ENCODE measurements at regions not wholly inside any gene's neighbourhood (a gene's known extent, or its start where the extent isn't known, plus 50 kb on each side); places are given as distances from the start of the nearest gene placed in this dataset.
A peak's percentile ranks its signal among the peaks of the same experiment; 100 is the strongest.

DNA sequence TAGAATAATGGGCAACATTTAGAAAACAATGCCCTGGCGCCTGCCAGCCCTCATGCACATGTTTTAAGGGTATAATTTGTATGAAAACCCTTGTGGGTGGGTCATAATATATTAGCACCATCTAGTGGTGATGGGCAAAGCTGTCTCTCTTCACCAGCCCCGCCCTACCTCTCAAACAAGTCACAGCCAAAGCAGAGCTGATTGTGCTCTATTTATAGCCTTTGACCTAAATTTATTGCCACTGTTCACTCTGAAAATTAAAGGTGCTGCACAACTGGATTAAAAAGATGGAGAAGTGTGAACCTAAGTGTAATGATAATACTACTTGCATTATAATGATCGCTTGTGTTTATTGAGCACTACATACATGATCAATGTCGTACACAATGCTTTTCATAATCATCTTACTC is 131.9 kb upstream of the ANKH start:
- TF ChIP-seq EZH2 (IDR thresholded peaks at IDR 0.05; ENCODE audit: borderline replicate concordance, low read depth, low read length, severe bottlenecking) (no peak), CTCF (IDR thresholded peaks at IDR 0.05; ENCODE audit: extremely low read depth in 1 of 2, insufficient read depth in 1 of 2, low read depth in 1 of 2, low read length in 2 of 2) (peak; percentile 70 to 81), POLR2A (IDR thresholded peaks at IDR 0.05; ENCODE audit: low read depth, low read length) (no peak), POLR2AphosphoS5 (IDR thresholded peaks at IDR 0.05; ENCODE audit: insufficient read depth, low read depth, low read length) (no peak)

All from endothelial cell of umbilical vein (primary cell).